ENCODE measurements at regions not wholly inside any gene's neighbourhood (a gene's known extent, or its start where the extent isn't known, plus 50 kb on each side); places are given as distances from the start of the nearest gene placed in this dataset.

- no peak for DNase-seq
Observed at GRCh38 chr15:95663156-95664100, 667.1 kb upstream of the NR2F2 start.

GRCh38 chr15:95664450-95664849 is 666.0 kb upstream of the NR2F2 start:
- peaks cover 2% of the 10 kb centered on the region for H3K4me1 Mint-ChIP-seq

More at GRCh38 chr15:95663156-95664100, 667.1 kb upstream of the NR2F2 start:
- Mint-ChIP-seq H3K27me3 (peaks cover 11% of the 10 kb centered on the region), H3K4me1 (no peaks in the 10 kb centered on the region), H3K27ac (no peak overlapping the region), H3K4me3 (no peak overlapping the region), H3K9me3 (peaks cover 4% of the 10 kb centered on the region), H3K36me3 (ENCODE audit: low read depth) (no peaks in the 10 kb centered on the region)
- no peak for ATAC-seq

GRCh38 chr15:95669146-95669922 is 661.2 kb upstream of the NR2F2 start:
- H3K27ac Mint-ChIP-seq, result no peak overlapping the region
- DNase-seq (no peak), ATAC-seq (no peak)
- H3K4me3 Mint-ChIP-seq, result no peak overlapping the region
- peaks cover 5% of the 10 kb centered on the region for H3K27me3 Mint-ChIP-seq
- H3K9me3 Mint-ChIP-seq, result no peaks in the 10 kb centered on the region
- peaks cover 4% of the 10 kb centered on the region for H3K4me1 Mint-ChIP-seq
- no peaks in the 10 kb centered on the region for H3K36me3 Mint-ChIP-seq (ENCODE audit: low read depth)

More at GRCh38 chr15:95664450-95664849, 666.0 kb upstream of the NR2F2 start:
- no peaks in the 10 kb centered on the region for H3K36me3 Mint-ChIP-seq (ENCODE audit: low read depth)
- no peak for ATAC-seq
- no peak overlapping the region for H3K4me3 Mint-ChIP-seq
- H3K27ac Mint-ChIP-seq, result no peak overlapping the region
- no peak for DNase-seq
- H3K9me3 Mint-ChIP-seq, result peaks cover 4% of the 10 kb centered on the region
- H3K27me3 Mint-ChIP-seq, result peaks cover 6% of the 10 kb centered on the region

GRCh38 chr15:95674031-95674430 is 656.5 kb upstream of the NR2F2 start:
- DNase-seq (no peak), ATAC-seq (no peak)
- Mint-ChIP-seq H3K27me3 (peaks cover 6% of the 10 kb centered on the region), H3K27ac (no peak overlapping the region), H3K4me1 (peaks cover 4% of the 10 kb centered on the region), H3K9me3 (no peaks in the 10 kb centered on the region), H3K4me3 (no peak overlapping the region), H3K36me3 (ENCODE audit: low read depth) (no peaks in the 10 kb centered on the region)

GRCh38 chr15:95676500-95676899 is 654.0 kb upstream of the NR2F2 start:
- Mint-ChIP-seq H3K9me3 (no peaks in the 10 kb centered on the region), H3K36me3 (ENCODE audit: low read depth) (no peaks in the 10 kb centered on the region), H3K4me3 (no peak overlapping the region), H3K27me3 (peaks cover 3% of the 10 kb centered on the region), H3K4me1 (no peaks in the 10 kb centered on the region), H3K27ac (no peak overlapping the region)
- ATAC-seq (no peak), DNase-seq (no peak)

- Mint-ChIP-seq H3K27ac (no peak overlapping the region), H3K4me1 (no peaks in the 10 kb centered on the region), H3K36me3 (ENCODE audit: low read depth) (no peaks in the 10 kb centered on the region), H3K4me3 (no peak overlapping the region), H3K9me3 (no peaks in the 10 kb centered on the region), H3K27me3 (peaks cover 6% of the 10 kb centered on the region)
- DNase-seq (no peak), ATAC-seq (no peak)
Observed at GRCh38 chr15:95679847-95680582, 650.5 kb upstream of the NR2F2 start.

GRCh38 chr15:95680728-95681127 is 649.8 kb upstream of the NR2F2 start:
- H3K4me1 Mint-ChIP-seq, result no peaks in the 10 kb centered on the region
- no peaks in the 10 kb centered on the region for H3K9me3 Mint-ChIP-seq
- no peak for ATAC-seq
- H3K36me3 Mint-ChIP-seq (ENCODE audit: low read depth), result no peaks in the 10 kb centered on the region
- H3K4me3 Mint-ChIP-seq, result no peak overlapping the region
- DNase-seq, result no peak
- H3K27me3 Mint-ChIP-seq, result peaks cover 6% of the 10 kb centered on the region
- H3K27ac Mint-ChIP-seq, result no peak overlapping the region

- no peaks in the 10 kb centered on the region for H3K9me3 Mint-ChIP-seq
- H3K27ac Mint-ChIP-seq, result no peak overlapping the region
- DNase-seq (no peak), ATAC-seq (no peak)
- H3K36me3 Mint-ChIP-seq (ENCODE audit: low read depth), result no peaks in the 10 kb centered on the region
- no peak overlapping the region for H3K4me3 Mint-ChIP-seq
- H3K27me3 Mint-ChIP-seq, result peaks cover 2% of the 10 kb centered on the region
- no peaks in the 10 kb centered on the region for H3K4me1 Mint-ChIP-seq
Observed at GRCh38 chr15:95681836-95682544, 648.5 kb upstream of the NR2F2 start.

- Mint-ChIP-seq H3K27ac (no peak overlapping the region), H3K27me3 (peaks cover 4% of the 10 kb centered on the region), H3K4me1 (no peaks in the 10 kb centered on the region), H3K9me3 (no peaks in the 10 kb centered on the region), H3K4me3 (no peak overlapping the region), H3K36me3 (ENCODE audit: low read depth) (no peaks in the 10 kb centered on the region)
- ATAC-seq, result no peak
- DNase-seq, result no peak
Observed at GRCh38 chr15:95684126-95684525, 646.4 kb upstream of the NR2F2 start.

GRCh38 chr15:95684693-95685115 is 645.8 kb upstream of the NR2F2 start:
- Mint-ChIP-seq H3K9me3 (no peaks in the 10 kb centered on the region), H3K4me3 (no peak overlapping the region), H3K4me1 (no peaks in the 10 kb centered on the region), H3K27me3 (peaks cover 4% of the 10 kb centered on the region), H3K27ac (no peak overlapping the region), H3K36me3 (ENCODE audit: low read depth) (no peaks in the 10 kb centered on the region)
- DNase-seq (no peak), ATAC-seq (no peak)

GRCh38 chr15:95687061-95687460 is 643.4 kb upstream of the NR2F2 start:
- H3K27ac Mint-ChIP-seq, result no peak overlapping the region
- DNase-seq (no peak), ATAC-seq (no peak)
- peaks cover 7% of the 10 kb centered on the region for H3K27me3 Mint-ChIP-seq
- no peaks in the 10 kb centered on the region for H3K9me3 Mint-ChIP-seq
- no peaks in the 10 kb centered on the region for H3K4me1 Mint-ChIP-seq
- H3K4me3 Mint-ChIP-seq, result no peak overlapping the region
- H3K36me3 Mint-ChIP-seq (ENCODE audit: low read depth), result no peaks in the 10 kb centered on the region

- no peak overlapping the region for H3K27ac Mint-ChIP-seq
- H3K27me3 Mint-ChIP-seq, result peaks cover 7% of the 10 kb centered on the region
- no peaks in the 10 kb centered on the region for H3K36me3 Mint-ChIP-seq (ENCODE audit: low read depth)
- H3K4me1 Mint-ChIP-seq, result no peaks in the 10 kb centered on the region
- H3K9me3 Mint-ChIP-seq, result no peaks in the 10 kb centered on the region
- DNase-seq (no peak), ATAC-seq (no peak)
- no peak overlapping the region for H3K4me3 Mint-ChIP-seq
Observed at GRCh38 chr15:95687686-95688085, 642.8 kb upstream of the NR2F2 start.

GRCh38 chr15:95690631-95691340 is 639.7 kb upstream of the NR2F2 start:
- DNase-seq (no peak), ATAC-seq (no peak)
- no peak overlapping the region for H3K4me3 Mint-ChIP-seq
- peaks cover 2% of the 10 kb centered on the region for H3K36me3 Mint-ChIP-seq (ENCODE audit: low read depth)
- H3K27me3 Mint-ChIP-seq, result peaks cover 5% of the 10 kb centered on the region
- no peak overlapping the region for H3K27ac Mint-ChIP-seq
- peaks cover 22% of the 10 kb centered on the region for H3K9me3 Mint-ChIP-seq
- no peaks in the 10 kb centered on the region for H3K4me1 Mint-ChIP-seq

Measured in activated naive CD8-positive, alpha-beta T cell treated with anti-CD3 and anti-CD28 coated beads, Interleukin-2, amount 50 U/mL, for 24 hours (primary cell).